Stimulated activated naive CD8-positive, alpha-beta T cell treated with anti-CD3 and anti-CD28 coated beads, Interleukin-15, Interleukin-2, amounts not matched to agents 100 U/mL and 50 U/mL, for 24 hours (primary cell): ENCODE measurements at regions not wholly inside any gene's neighbourhood (a gene's known extent, or its start where the extent isn't known, plus 50 kb on each side); places are given as distances from the start of the nearest gene placed in this dataset.
"Not testable (repeated sequence)": the region's sequence is repeated elsewhere in the genome, so short reads cannot be mapped to it uniquely, and the experiment has no call there.

Source experiments
- ATAC-seq: fragments of 150-1000 bp; cut with Tn5 transposase; one replicate; pipeline ENCODE4 v1.10.0; 2021
- DNase-seq: peaks from one replicate; pipeline ENCODE4 v3.0.0; 2021

- DNase-seq, ATAC-seq: not testable (repeated sequence)
Measured at GRCh38 chr1:149700220-149700619, 82.3 kb upstream of the FCGR1A start.

DNA sequence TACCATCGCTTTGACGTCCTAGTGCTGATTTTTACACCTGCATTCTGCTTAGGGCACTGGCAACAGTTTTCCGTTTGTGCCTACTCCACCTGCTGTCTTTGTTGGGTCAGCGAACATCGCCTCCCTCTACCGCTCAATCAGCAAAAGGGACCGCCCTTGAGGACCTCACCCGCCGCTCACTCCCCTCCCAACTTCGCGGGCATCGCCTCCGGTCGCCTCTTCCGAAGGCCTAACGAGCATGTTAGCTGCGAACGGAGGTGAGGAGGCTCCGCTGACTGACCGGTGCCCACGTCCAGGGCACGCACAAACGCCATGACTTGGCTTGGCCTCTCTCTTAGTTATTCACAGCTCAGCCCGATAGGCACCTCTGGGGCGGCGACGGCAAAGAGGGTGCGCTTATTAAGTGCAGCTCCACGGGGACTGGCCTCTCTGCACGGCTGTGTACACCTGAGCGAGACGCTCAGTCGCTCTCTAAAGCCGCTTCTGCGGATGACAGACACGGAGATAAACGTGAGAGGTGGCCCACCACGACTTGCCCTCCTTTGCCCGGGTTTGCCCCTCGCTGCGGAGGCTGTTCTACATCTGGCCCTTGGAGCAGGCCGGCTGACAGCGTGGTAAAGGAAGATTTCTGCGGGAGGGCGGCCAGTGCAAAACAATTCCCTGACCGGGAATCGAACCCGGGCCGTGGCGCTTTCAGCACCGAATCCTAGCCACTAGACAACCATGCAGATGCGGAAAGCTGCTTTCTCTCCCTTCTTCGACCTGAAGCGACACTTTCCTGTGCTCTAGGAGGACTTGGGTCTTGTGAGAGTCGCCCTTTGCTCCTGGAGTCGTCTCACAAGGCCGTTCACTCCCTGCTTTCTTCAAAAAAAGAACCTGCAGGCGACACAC is 81.6 kb upstream of the FCGR1A start:
- DNase-seq: not testable (repeated sequence)
- ATAC-seq: peak; percentile 75

GRCh38 chr1:149708192-149708853 is 74.2 kb upstream of the FCGR1A start:
- DNase-seq: peak; percentile 55
- peak; percentile 98 for ATAC-seq

DNA sequence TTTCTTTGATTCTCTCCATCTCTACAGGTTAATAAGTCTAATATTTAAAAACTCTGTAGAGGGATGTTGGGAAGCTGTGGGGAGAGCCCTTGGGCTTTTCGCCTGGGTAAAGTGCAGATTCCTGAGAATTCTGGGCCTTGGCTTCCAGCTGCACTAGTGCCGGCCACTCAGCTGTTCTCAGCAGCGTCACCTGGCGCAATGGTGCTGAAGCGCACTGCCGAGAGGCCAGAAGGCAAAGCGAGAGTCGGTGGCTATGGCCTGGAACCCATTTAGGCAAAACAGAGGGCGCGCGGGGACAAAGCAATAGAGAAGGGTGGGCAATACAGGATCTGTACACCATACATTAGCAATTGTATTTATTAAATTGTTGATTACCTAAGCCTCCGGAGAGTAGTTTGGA is 70.8 kb upstream of the FCGR1A start:
- not testable (repeated sequence) for ATAC-seq

DNA sequence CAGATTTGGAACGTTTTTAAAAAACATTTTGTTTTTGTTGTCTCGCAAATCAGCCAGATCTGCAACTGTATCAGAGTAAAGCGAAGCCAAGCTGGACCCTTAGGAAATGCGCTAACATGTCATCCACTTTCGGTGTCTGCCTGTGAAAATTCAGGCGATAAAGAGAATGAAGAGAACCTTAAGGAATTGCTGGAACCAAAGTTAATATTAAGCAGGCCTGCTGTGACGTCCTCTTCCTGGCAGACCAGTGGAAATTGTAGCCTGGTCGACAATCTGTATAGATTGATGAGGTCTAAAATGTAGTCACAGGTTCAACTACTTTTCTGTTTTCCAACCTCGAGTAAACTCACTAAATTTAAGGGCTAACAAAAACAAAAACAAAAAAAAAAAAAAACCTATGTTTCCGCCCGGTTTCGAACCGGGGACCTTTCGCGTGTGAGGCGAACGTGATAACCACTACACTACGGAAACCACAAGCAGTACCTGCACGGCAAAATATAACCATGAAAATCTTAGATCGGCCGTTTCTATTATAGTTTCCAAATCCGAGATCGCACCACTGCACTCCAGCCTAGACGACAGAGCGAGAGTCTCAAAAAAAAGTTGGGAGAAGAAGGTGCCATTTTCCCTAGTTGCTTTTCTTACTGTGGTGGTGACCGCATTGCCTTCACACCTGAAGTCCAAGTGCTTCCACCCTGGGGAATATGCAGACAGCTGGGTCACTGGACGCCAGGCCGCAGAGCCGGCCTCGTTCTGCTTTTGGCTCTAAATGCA is 70.2 kb upstream of the FCGR1A start:
- peak; percentile 34 for DNase-seq
- ATAC-seq: not testable (repeated sequence)

More for the DNA sequence above, 70.8 kb upstream of the FCGR1A start:
- DNase-seq: not testable (repeated sequence)

DNA sequence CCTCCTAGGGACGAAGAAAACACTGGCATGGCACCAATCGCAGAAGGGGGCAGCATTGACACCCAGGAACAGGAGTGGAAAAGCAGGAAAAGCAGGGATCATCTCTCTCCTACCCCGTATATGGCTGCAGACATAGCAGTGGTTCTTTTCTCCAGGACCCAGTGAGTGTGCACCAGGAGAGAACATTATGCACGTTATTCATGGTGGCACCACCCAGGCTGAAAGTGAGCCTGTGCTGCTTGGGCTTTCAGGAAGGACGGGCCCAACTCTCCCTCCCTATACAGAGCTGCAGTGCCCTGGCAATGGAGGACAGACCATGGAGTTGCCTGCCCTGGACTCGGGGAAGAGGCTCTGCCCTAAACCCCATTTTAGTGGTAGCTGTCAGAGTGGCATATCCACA is 69.0 kb upstream of the FCGR1A start:
- DNase-seq, ATAC-seq: not testable (repeated sequence)

GRCh38 chr1:149713952-149714351 is 68.5 kb upstream of the FCGR1A start:
- ATAC-seq, DNase-seq: not testable (repeated sequence)

GRCh38 chr1:149724618-149725302 is 57.7 kb upstream of the FCGR1A start:
- not testable (repeated sequence) for DNase-seq, ATAC-seq

DNA sequence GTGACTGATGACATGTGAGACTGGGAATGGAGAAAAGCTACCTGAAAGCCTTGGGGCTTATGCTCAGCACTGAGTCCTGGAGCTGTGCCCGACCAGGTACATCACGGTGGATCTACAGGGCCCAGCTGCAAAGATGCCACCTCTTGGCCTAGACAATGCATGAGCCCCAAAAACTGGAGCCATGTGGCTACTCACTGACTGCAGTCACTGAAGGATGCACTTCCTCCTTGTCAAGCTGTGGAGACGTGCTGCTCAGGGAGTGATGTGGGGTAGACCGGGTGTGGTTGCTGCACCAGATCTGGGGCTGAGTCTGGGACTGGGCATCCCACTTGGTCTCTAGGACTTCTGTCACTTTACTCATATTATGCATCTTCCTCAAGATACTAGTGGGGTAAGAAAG is 55.8 kb upstream of the FCGR1A start:
- DNase-seq, ATAC-seq: not testable (repeated sequence)

- not testable (repeated sequence) for ATAC-seq, DNase-seq
Measured at GRCh38 chr1:149728598-149728997, 53.9 kb upstream of the FCGR1A start.
